Muscle of leg (tissue), 3 donors: ENCODE measurements at regions not wholly inside any gene's neighbourhood (a gene's known extent, or its start where the extent isn't known, plus 50 kb on each side); places are given as distances from the start of the nearest gene placed in this dataset.
"Not testable (repeated sequence)": the region's sequence is repeated elsewhere in the genome, so short reads cannot be mapped to it uniquely, and the experiment has no call there.

Experiments
- DNase-seq: peaks from one replicate; pipeline ENCODE4 v3.0.0; 2013
- H3K27ac ChIP-seq: one replicate; pipeline ENCODE4 v1.5.1; 2013; ENCODE audit warnings: mild to moderate bottlenecking, low read length, control low read depth
- H3K27me3 ChIP-seq: one replicate; pipeline ENCODE4 v1.6.1; 2013; ENCODE audit warnings: low read length; ENCODE audit not compliant: control insufficient read depth, insufficient read depth
- H3K36me3 ChIP-seq: one replicate; pipeline ENCODE4 v1.6.1; 2013; ENCODE audit warnings: low read length; ENCODE audit not compliant: control insufficient read depth, insufficient read depth
- H3K4me1 ChIP-seq: one replicate; pipeline ENCODE4 v1.6.1; 2013; ENCODE audit warnings: low read length; ENCODE audit not compliant: control insufficient read depth, insufficient read depth
- H3K4me3 ChIP-seq: one replicate; pipeline ENCODE4 v1.5.1; 2013; ENCODE audit warnings: low read length, control low read depth
- H3K9me3 ChIP-seq: replicated peaks from 2 replicates; pipeline ENCODE4 v1.6.1; 2013; ENCODE audit warnings: low read depth, low read length; ENCODE audit not compliant: control insufficient read depth
- WGBS: methylation state at CpG from one replicate; pipeline ENCODE4 v1.1.5; 2013; ENCODE audit warnings: missing lambda C conversion rate; ENCODE audit not compliant: insufficient coverage; 5-methylcytosine and 5-hydroxymethylcytosine counted together

GRCh38 chr1:222385955-222386354 is 161.9 kb downstream of the HHIPL2 start:
- Histone ChIP-seq H3K9me3 (no peaks in the 10 kb centered on the region), H3K27ac (no peak overlapping the region), H3K27me3 (no peaks in the 10 kb centered on the region), H3K36me3 (no peaks in the 10 kb centered on the region), H3K4me3 (no peak overlapping the region), H3K4me1 (no peaks in the 10 kb centered on the region)
- no CpG with 5 or more reads among the region's 1 CpG for WGBS
- DNase-seq = no peak

GRCh38 chr1:222385262-222385661 is 162.6 kb downstream of the HHIPL2 start:
- Histone ChIP-seq H3K9me3 (no peaks in the 10 kb centered on the region), H3K4me3 (no peak overlapping the region), H3K4me1 (no peaks in the 10 kb centered on the region)

GRCh38 chr1:222384531-222384930 is 163.4 kb downstream of the HHIPL2 start:
- no peak for DNase-seq
- H3K4me3 ChIP-seq = no peak overlapping the region
- H3K4me1 ChIP-seq = no peaks in the 10 kb centered on the region
- H3K27me3 ChIP-seq = no peaks in the 10 kb centered on the region
- no peaks in the 10 kb centered on the region for H3K9me3 ChIP-seq
- H3K27ac ChIP-seq = no peak overlapping the region
- no peaks in the 10 kb centered on the region for H3K36me3 ChIP-seq

More at GRCh38 chr1:222385262-222385661, 162.6 kb downstream of the HHIPL2 start:
- Histone ChIP-seq H3K36me3 (no peaks in the 10 kb centered on the region), H3K27me3 (no peaks in the 10 kb centered on the region), H3K27ac (no peak overlapping the region)
- DNase-seq = no peak

GRCh38 chr1:222382171-222382570 is 165.7 kb downstream of the HHIPL2 start:
- Histone ChIP-seq H3K27ac (no peak overlapping the region), H3K4me3 (no peak overlapping the region), H3K4me1 (no peaks in the 10 kb centered on the region), H3K36me3 (no peaks in the 10 kb centered on the region), H3K9me3 (no peaks in the 10 kb centered on the region), H3K27me3 (no peaks in the 10 kb centered on the region)
- WGBS = 65% methylated on average over 2 of the region's 3 CpGs
- no peak for DNase-seq

GRCh38 chr1:222377428-222378088 is 170.3 kb downstream of the HHIPL2 start:
- Histone ChIP-seq H3K27me3 (no peaks in the 10 kb centered on the region), H3K9me3 (no peaks in the 10 kb centered on the region), H3K4me1 (no peaks in the 10 kb centered on the region), H3K36me3 (no peaks in the 10 kb centered on the region), H3K4me3 (no peak overlapping the region), H3K27ac (no peak overlapping the region)
- no peak for DNase-seq
- WGBS = 71% methylated on average over 2 of the region's 6 CpGs

GRCh38 chr1:222376791-222377190 is 171.1 kb downstream of the HHIPL2 start:
- DNase-seq, H3K4me3 ChIP-seq, H3K27me3 ChIP-seq, H3K4me1 ChIP-seq, H3K36me3 ChIP-seq, H3K9me3 ChIP-seq, H3K27ac ChIP-seq: not testable (repeated sequence)
- no CpG with 5 or more reads among the region's 1 CpG for WGBS

- no peak overlapping the region for H3K4me3 ChIP-seq
- WGBS = 57% methylated on average over 1 of the region's 2 CpGs
- no peak for DNase-seq
- H3K27me3 ChIP-seq = no peaks in the 10 kb centered on the region
- no peaks in the 10 kb centered on the region for H3K36me3 ChIP-seq
- H3K4me1 ChIP-seq = no peaks in the 10 kb centered on the region
- no peak overlapping the region for H3K27ac ChIP-seq
- no peaks in the 10 kb centered on the region for H3K9me3 ChIP-seq
Observed at GRCh38 chr1:222375701-222376100, 172.2 kb downstream of the HHIPL2 start.

GRCh38 chr1:222373831-222374602 is 173.9 kb downstream of the HHIPL2 start:
- WGBS = 52% methylated on average over 4 of the region's 7 CpGs
- H3K27ac ChIP-seq = no peak overlapping the region
- no peaks in the 10 kb centered on the region for H3K27me3 ChIP-seq
- H3K9me3 ChIP-seq = no peaks in the 10 kb centered on the region
- no peaks in the 10 kb centered on the region for H3K4me1 ChIP-seq
- H3K4me3 ChIP-seq = no peak overlapping the region
- no peaks in the 10 kb centered on the region for H3K36me3 ChIP-seq
- no peak for DNase-seq

- Histone ChIP-seq H3K9me3 (no peaks in the 10 kb centered on the region), H3K36me3 (no peaks in the 10 kb centered on the region), H3K4me1 (no peaks in the 10 kb centered on the region), H3K4me3 (no peak overlapping the region), H3K27ac (no peak overlapping the region), H3K27me3 (no peaks in the 10 kb centered on the region)
- no peak for DNase-seq
Observed at GRCh38 chr1:222373216-222373615, 174.7 kb downstream of the HHIPL2 start.

GRCh38 chr1:222372221-222372620 is 175.7 kb downstream of the HHIPL2 start:
- Histone ChIP-seq H3K27ac (no peak overlapping the region), H3K36me3 (no peaks in the 10 kb centered on the region), H3K4me1 (no peaks in the 10 kb centered on the region), H3K27me3 (no peaks in the 10 kb centered on the region), H3K9me3 (no peaks in the 10 kb centered on the region), H3K4me3 (no peak overlapping the region)
- 88% methylated on average over 1 of the region's 3 CpGs for WGBS
- DNase-seq = no peak
